Kidney glomerular epithelial cell (primary cell): ENCODE measurements at regions not wholly inside any gene's neighbourhood (a gene's known extent, or its start where the extent isn't known, plus 50 kb on each side); places are given as distances from the start of the nearest gene placed in this dataset.

Experiments
- DNase-seq: peaks from one replicate; lab custom pipeline; 2025; lab: John Stamatoyannopoulos, UW

DNA sequence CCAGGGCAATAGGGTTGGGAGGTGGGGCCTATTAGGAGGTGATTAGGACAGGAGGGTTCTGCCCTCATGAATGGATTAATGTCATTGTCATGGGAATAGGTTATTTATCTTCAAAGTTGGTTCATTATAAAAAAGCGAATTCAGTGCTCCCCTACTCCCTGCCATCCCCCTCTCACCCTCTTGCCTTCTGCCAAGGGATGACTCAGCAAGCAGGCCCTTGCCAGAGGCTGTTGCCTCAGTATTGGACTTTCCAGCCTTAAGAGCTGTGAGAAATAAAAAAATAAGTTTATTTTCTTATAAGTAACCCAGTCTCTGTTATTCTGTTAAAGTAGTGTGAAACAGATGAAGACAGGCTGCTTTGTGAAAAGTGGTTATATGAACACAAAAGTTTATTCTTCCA lies 381.1 kb upstream of the ZFP64 start:
- DNase-seq, result no peak

DNA sequence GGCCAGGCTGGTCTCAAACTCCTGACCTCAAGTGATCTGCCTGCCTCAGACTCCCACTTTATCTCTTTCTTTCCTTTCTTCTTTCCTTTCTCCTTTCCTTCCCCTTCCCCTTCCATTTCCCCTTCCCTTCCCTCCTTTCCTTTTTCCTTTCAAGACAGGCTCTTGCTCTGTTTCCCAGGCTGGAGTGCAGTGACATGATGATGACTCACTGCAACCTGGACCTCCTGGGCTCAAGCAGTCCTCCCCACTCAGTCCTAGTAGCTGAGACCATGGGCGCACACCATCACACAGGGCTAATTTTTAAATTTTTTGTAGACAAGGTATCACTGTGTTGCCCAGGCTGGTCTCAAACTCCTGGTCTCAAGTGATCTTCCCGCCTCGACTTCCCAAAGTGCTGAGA lies 377.6 kb upstream of the ZFP64 start:
- no peak for DNase-seq

DNA sequence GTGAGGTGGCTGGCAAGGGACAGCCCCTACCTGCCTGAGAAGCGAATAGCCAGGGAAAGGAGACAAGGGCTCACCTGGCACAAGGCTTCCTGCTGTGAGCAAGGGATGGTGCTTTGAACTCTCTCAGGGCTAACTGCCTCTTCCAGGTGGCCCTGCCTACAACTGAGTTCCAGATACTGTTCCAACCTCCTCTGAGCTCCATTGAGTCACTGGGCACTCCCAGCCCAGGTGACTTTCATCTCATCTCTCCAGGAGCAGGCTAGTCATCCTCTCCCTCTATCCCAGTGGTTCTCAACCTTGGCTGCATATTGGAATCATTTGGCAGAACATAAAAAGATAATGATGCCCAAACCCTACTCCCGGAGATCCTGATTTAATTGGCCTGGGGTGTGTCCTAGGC lies 374.0 kb upstream of the ZFP64 start:
- no peak for DNase-seq

DNA sequence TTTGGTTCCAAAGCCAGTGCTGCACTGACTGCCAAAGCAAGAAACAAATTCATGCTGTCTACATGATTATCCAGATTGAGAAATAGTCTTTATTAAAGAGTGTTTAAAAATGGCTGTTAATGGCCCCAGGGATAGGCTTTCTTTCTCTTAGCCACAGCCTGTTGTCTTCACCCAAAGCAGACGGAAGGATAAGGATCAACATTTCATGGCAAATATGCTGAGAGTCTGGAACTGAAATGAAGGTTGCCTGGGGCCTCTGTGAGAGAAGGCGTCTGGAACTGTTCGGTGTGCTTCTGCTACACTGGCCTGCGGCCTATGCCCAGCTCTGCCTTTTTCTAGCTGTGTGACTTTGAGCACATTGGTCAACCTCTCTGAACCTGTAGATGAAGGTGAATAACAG lies 373.0 kb upstream of the ZFP64 start:
- no peak for DNase-seq

DNA sequence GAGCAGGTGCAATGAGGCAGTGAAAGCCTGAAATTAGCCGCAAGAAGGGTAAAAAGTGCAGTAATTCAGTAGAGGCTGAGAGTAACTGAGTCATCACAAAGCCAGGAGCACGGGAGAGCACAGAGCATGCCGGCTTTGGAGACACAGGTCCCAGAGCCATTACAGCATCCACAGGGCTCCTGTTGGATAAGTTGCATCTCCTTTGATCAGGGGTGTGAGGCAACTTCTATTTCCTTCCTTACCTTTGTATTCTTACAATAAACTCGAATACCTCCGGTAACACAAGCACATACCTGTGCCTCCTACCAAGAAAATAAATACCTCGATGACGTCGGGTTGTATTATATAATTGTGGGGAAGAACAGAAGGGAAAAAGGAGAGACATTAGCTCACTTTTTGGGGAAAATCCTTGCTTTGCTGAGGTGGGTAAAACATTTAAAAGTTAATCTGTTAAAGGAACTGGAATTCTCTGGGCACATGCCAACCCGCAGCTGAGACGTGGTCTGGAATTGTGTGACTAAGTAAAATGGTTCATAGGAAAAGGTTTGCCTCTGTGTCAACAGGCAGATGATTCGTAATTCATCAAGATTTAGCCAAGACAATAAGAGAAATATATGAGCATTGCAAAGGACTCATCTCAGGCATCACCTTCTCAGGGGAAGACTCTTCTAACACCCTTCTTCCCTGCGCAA lies 360.7 kb upstream of the ZFP64 start:
- peak; percentile 66 for DNase-seq

DNA sequence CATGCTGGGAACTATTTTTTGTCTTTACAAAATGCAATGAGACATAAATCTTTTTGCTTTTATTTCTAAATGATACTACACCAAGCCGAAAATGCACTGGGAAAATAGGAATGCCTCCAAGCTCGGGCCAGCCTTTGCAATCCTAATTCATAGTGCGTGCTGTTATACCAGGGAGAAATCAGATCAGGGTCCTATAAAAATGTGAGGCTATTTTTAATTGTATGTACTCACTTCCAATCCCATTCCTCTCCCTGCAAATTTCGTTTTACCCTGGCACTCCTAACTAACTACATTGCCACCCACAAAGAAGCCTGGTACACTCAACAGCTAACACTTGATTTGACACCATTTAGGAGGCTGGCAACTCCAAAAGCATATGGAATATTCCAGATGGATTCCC lies 350.6 kb upstream of the ZFP64 start:
- no peak for DNase-seq

DNA sequence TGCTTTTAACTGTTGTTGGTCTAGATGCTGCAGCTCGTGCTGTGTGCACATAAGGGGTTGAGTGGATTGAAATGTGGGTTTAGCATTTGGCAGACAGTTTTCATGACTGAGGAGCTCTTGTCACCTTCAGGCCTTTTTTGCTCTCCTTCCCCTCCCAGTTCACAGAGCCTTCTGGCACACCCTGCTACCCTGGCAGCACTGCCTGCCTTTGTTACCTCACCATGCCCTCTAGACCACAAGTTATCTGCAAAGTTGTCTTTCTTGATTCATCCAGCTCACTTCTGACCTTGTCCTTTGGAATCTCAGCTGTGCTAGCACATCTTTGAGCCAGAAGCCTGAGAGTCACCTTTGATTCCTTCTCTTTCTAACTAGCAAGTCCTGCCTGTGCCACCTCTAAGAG lies 348.9 kb upstream of the ZFP64 start:
- no peak for DNase-seq

DNA sequence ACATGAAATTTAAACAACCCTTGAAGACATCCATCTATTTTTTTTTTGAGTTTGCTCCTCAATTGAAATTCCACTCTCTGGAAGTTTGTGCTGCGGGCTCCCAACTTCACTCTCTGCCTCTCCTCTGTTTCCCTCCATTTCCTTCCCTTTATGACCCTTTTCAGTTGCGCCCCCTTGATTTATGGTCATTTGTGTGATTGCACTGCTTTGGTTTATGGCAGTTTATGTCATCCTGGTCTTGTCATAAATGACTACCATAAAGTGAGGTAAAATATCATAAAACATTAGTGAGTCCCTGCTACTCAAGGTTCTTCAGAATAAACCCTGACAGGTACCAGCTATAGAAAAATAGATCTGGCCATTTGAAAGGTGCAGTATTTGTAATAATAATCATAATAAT lies 348.3 kb upstream of the ZFP64 start:
- no peak for DNase-seq

DNA sequence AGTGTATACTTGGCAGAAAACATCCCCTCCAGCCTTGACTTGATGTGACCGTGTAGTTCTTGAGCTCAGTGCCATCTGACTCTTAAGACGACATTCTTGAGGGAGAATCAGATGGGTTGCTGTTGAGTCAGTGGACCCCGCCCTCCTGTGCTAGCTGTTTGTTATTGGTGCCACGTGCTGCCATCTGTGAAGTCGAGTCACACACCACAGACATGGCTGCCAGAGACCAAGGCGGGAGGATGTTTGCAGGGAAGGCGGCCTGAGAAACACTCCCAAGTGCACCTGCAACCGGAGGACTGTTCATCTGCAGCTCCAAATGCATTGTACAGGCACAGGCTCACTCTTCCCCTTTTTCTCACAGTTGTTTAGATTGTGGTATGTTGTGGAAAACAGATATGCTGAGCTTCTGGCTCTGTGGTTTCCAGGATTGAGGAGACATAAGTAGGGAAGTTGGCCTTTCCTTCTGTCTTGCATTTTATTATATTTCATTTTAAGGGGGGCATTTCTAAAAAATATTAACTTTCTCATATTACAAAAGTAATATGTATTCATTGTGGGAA lies 345.3 kb upstream of the ZFP64 start:
- no peak for DNase-seq

DNA sequence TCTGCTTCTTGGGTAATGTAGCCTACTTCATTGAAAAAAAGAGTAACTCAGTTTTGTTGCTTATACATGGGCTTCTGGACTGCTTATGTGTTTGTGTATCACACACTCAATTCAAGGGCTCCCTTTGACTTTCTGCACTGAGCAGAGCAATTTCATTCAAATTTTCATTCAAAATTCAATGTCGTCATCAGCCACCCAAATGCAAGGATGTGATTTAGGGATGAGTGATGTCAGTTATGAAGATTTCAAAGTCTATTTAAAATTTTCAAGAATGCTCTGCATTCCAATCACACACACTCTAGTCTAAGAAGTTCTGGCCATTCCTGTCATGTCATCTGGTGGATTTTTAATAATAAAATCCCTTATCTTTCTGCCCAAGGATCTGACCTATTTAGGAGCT lies 344.5 kb upstream of the ZFP64 start:
- DNase-seq, result no peak

DNA sequence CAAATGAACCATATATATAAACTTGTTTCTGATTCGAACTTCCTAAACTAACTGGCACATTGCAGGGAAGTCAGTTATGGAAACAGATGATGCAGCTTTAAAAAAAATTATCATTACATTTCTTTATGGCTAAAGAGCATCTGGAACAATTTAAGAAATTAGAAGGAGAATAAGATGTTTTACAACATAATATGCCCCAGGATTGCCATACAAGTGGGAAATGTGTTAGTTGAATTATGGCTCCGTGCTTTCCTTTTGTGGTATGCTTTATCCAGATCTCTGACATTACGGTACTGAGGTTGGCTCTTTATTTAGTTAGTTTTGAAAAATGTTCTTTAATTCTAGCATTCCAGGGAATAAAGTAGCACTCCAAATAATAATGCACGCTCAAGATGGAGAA lies 343.0 kb upstream of the ZFP64 start:
- DNase-seq, result no peak

DNA sequence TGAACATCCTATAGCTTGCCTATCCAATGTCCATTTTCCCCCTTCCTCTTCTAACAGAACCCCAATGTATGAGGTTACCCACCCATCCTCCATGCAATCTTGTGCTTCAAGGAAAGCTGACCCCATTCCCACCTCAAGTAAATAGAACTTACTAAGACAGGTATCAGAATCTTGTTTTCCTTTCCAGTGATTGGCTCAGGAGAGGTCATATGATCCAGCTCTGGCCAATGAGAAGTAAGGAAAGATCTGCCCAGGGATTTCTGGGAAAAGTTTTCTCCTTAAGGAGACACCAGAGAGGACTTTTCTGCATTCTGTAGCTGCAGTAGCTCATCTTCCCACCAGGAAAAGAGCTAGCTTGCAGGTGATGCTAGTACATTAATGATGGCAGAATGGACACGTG lies 341.8 kb upstream of the ZFP64 start:
- DNase-seq, result no peak

DNA sequence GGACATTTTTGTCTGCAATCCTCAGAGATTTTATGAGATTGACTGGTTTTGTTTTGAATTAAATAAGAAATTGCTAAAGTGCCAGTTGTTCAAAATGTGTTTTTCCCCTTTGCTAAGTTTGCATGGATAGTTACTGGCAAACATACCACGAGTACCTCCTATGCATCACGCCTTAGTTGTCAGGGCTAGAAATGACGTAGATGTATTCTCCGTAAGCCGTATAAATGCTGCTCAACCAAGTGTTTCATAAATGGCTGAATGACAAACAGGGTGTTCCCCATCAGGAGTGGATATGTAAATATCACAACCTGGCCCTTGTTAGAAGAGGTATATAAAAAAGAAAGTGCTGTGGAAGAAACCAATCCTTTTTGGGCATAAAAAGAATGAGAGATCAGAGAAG lies 341.1 kb upstream of the ZFP64 start:
- no peak for DNase-seq

DNA sequence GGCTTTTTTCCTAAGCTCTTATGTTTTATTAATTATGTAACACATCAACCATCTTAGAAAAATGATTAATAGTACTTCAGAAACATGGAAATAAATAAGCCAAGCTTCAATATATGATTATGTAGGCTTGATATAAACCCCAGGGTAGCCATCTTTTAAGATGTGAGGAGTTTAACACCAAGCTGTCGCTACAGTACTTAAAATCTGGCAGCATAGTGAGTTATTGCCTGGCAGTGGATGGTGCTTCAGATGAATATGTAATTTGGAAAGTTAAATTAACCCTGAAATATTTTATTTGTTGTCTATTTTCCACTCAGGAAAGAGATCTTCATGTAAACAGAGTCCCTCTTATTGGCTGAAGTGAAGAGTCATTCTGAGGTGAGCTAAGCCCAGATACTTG lies 339.0 kb upstream of the ZFP64 start:
- no peak for DNase-seq

DNA sequence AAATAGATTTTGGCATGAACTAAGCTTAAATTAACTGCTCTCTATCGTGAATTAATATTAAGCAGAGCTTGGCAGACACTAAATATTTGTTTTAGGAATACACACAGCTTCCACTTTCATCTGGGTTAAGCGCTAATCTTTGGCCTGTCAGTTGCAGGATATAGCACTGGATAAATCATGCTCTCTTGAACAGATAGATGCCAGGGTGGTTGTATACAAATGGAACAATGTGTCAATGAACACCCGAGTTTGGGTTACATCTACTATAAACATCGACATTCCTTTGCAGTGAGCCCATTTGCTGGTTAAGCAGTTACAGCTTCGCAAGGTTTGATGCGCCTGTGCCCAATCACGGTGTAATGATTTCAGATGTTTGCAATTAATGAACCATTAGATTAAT lies 338.2 kb upstream of the ZFP64 start:
- DNase-seq, result peak; percentile 41

DNA sequence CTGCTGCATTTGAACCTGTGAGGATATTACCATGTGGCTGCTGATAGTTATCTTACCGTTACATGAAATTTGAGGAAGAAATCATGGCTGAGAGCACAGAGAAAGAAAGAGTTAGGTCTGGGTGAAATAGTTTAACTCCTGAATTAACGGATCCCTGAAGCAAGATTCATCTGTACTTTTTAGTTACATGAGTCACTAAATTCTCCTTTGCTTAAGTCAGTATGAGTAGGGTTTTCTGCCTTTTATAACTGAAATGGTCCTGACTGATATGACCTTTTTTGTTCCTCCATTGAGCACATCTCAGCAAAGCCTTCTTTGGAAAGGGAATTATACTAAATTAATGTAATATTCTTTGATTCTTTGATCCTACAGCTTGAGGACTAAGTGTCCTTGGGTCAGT lies 333.3 kb upstream of the ZFP64 start:
- no peak for DNase-seq

DNA sequence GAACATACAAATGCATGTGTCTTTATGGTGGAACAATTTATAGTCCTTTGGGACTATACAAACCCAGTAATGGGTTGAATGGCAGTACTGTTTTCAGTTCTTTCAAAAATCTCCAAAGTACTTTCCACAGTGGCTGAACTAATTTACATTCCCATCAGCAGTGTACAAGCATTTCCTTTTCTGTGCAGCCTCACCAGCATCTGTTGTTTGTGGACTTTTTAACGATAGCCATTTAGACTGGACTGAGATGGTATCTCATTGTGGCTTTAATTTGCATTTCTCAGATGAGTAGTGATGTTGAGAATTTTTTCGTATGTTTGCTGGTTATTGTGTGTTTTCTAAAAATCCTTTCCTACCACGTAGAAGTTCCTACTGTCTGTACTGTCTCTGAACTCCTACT lies 327.2 kb upstream of the ZFP64 start:
- no peak for DNase-seq

DNA sequence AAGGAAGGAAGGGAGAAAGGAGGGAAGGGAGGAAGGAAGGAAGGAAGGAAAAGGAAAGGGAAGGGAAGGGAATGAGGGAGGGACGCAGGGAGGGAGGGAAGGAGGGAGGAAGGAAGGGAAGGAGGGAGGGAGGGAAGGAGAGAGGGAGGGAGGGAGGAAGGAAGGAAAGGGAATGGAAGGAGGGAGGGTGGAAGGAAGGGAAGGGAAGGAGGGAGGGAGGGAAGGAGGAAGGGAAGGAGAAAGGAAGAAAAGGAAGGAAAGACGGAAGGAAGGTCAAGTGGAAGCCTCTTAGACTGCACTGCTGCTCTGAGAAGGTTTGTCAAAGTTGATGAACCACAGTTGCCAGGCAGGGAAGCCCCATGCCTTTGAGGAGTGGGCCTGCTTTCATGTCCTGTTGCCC lies 324.3 kb upstream of the ZFP64 start:
- no peak for DNase-seq

DNA sequence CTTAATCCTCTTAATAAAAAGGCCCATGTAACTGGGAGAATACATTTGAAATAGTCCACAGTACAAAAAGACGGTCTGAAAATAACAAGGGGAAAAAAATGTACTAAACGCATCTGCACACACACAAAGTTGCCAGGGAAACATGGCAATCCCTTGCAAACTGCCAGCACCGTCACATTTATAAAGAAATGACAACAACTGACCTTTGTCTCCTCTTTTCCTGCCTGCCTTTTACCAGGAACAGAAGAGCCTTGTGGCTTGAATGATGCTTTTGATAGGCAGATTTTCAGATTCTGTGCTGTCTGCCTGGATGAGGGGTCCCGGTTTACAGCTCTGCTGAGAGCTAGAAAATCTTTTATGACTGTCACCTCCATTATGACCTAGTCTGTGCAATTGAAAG lies 308.6 kb upstream of the ZFP64 start:
- DNase-seq, result no peak

DNA sequence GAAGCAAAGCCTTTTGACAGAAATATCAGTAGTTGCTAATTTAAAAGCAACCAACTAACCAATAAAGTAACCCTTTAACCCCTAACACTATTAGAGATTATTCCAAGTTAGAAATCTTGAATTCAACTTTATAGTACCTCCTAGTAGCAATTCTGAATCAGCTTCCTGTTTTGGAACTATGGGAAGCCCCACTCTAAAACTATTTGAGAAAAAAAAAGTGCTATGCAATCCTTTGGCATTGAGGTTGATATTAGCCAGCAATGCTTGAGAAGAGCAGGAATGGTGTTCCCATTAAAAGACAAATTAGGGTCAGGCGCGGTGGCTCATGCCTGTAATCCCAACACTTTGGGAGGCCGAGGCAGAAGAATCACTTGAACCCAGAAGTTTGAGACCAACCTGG lies 306.2 kb upstream of the ZFP64 start:
- DNase-seq, result no peak

DNA sequence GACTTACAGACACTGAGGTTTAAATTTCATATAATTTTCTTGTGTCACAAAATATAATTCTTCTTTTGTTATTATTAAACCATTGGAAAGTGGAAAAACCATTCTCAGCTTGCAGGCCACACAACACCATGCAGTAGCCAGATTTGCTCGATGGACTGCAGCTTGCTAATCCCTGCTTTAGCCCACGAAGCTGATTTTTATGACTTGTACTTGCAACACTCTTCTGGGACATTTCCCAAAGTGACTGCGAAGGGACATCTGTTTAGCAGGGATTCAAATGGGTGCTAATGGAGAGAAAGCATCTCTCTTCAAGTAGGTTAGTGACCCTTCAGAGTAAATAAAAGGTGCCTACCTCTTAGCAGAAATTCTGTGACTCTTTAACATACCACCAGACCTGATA lies 304.6 kb upstream of the ZFP64 start:
- no peak for DNase-seq

DNA sequence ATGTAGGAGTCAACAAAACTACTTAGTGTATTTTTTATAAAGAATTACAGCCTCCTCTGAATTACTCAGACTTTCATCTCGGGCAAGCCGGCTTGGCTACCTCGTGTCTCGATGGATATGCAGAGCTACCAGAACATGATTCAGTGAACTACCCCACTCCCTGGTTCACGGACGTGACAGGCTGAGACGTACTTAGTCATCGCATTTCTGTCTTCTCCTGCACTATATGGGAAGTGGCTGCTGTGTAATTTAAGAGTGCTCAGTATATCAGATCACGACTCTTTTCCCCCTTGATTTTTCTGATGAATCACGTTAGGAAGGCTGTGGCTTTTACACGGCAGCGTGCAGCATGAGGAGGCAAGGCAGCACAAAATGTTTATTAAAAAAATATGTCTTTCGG lies 302.7 kb upstream of the ZFP64 start:
- DNase-seq, result peak; percentile 89

DNA sequence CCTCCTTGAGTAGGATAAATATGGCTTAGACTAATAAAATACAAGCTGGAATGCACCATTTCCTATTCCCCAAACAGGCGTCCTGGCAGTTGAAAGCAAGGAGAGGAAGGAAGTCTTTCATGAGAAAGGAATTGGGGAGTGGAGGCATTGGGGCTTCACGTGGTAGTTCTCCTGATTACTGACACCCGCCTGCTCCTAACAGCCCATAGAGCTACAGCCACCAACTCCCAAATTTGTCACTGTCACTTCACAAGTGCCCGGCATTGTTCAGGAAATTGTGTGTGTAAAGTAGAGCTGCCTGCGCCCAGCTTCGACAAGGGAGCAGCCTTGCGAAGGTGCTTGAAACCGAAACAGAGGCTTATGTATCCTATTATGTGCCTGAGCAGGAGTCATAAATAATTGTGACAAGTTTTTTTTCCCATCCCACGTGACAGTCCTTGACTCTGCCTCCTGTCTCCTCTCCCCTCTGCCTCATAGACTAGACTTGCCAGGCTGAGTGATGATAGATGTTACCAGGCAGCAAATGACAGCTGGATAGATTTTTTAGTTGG lies 301.7 kb upstream of the ZFP64 start:
- DNase-seq, result peak; percentile 10
